ENCODE measurements at regions not wholly inside any gene's neighbourhood (a gene's known extent, or its start where the extent isn't known, plus 50 kb on each side); places are given as distances from the start of the nearest gene placed in this dataset.

DNA sequence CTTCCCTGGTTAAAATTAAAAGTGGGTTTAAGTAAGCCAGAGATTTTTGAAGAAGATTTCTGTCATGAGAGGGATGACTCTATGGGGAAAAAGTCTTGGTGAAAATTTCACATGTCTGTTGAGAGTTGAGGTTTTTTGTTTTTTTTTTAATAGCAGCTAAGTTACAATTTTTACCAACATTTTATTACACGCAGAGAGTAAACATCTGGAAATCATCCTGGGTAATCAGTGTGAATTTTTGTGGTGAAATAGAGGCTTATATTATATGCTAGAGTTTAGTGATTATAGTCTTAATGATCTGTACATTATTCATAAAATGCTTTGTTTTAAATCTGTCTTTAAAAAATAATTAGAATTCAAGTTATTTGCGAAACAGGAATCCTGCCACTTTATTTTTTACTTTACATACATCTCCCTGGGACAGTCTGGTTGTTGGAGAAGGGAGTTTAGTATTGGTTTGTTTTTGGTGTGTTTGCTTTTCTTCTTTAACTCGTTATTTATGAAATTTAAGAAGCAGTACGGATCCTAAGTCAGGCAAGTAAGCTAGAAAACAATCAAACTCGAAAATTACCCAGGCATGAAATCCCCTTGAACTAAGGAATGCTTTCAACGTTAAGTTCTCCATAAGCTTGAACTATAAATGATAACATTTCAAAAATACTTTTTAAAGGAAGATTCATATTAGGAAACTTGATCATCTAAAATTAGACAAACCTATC is 143.4 kb upstream of the TSC22D2 start:
- no peak for DNase-seq

DNA sequence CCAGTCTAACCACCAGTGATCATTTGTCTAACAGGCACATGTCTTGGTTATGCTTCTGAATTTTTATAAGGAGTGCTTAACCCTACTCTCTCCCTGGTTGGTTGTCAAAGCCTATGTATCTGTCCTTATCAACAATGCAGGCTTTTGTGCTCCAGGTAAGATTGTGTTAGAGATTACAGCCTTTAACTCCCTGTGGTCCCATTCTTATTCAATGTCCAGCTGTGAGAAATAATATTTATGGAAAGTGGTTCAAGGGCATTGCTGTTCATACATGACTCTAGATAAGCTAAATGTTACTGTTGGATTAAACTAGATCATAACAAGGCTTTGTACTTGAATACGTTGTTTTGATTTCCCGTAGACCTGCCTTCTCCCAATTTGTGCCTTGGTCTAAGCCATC is 146.1 kb upstream of the TSC22D2 start:
- DNase-seq, result no peak

DNA sequence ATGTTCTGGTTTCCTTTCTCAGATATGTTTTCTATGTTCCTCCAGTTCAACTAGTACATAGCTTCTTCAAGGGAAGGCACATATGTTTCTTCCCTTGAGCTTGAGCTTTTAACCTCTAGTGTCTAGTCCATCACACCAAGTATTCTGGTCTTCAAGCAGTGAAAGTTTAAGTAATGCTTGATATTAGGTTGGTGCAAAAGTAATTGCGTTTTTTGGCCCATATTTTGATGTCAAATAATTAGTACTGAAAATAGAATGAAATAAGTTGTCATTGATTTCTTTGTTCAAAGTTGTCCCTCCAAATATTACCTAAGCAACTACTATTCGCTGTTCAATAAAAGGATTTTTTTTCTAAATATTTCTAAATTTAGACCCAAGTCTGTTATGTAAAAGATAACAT is 146.7 kb upstream of the TSC22D2 start:
- DNase-seq, result no peak

DNA sequence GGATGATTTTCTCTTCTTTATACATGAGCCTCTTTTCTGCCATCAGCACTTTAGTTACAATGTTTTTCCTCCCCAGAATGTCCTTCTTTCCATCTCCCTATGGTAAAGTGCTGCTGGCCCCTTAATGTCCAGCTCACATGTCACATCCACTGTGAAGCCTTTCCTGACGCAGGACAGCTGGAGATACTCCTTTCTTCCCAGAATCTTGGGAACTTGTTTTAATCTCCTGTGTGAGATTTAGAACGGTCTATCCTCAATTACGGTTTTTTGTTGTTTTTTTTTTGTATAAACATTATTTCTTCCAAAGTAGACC is 147.7 kb upstream of the TSC22D2 start:
- DNase-seq, result no peak

DNA sequence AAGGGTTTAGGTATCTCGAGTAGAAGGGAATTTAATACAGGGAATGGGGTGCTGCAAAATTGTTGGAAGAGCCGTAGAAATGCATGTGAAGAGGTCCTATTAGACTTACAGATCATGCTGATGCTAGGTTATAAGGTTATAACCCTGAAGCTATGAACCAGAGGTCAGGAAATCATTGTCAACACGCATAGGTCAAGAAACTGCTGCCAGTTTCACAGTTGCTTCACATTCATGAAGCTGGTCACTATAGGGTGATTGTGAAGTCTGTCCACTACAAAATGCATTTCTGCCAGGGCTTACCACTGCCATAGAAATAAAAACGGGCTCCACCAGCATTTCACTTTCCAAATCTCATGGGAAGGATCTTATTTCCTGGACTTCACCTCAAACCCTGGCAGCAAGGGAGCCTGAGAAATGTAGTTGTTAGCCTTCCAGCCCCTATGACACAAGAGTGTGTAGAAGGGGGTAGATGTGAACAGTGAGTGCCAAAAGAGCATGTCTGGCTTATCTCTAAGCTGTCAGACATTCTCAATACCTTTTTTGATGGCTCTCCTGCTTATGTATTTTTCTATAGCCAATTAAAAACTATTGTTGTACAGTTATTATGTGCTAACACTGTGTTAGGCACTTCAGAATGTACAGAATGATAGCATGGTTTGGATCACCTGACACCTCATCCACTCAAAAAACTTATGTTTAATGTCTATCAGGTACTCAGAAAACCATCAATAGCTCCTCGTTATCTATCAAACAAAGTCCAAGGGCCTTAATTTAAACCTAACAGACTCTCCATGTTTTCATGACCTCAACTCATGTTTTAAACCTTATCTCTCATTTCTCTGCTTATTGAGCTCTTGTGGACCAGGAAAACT is 148.3 kb upstream of the TSC22D2 start:
- no peak for DNase-seq

DNA sequence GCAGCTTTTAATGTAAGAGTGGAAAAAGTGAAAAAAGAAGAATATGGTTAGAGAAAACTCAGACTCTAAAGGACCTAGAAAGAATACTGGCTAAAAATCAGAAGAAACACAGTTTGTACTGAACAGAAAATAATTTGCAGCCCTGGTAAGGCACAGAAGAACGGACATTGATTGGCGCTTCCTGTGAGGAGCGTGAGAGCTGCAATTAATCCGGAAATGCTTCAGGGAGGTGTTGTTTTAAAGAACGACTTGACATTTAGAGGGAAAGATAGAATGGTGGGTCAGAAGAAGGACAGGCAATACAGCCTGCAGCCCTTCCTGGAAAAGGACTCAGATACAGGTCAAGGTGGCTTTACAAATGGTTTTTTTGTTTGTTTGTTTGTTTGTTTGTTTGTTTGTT is 151.3 kb upstream of the TSC22D2 start:
- DNase-seq, result no peak

DNA sequence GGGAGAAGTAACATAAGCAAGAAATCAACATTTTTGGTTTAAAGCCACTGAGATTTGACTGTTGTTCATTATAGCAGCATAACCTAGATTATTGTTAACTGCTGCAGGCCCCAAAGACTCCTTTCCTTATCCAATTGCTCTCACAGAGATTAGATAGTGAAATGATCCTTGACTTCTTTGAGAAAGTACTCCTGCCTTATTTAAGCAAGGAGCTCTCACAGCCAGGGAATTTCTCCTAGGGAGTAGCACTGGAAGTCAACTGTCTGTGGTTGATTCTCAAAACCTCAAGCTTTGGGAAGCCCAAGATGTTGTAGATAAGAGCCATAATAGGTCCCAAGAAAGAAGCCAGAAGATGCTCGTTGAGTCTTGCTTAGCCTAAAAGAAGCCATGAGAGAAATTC is 151.8 kb upstream of the TSC22D2 start:
- no peak for DNase-seq

DNA sequence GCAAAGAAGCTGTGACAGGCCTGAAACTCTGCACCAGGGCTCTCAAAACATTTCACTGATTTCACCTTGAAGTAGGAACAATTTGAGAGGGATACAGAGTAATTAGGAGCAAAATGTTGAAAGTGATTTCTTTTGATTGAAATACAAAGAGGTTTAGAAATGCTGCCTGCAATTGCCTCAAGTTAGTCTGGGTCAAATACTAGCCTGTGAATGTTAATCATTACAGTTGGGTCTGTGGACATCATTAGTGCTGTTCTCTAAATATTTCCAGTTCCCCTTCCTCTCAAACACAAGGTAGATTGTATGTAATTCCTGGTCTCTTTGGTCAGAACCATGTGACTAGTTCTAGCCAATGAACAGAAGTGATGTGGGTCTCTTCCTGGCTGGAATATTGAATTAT is 152.3 kb upstream of the TSC22D2 start:
- DNase-seq, result no peak

DNA sequence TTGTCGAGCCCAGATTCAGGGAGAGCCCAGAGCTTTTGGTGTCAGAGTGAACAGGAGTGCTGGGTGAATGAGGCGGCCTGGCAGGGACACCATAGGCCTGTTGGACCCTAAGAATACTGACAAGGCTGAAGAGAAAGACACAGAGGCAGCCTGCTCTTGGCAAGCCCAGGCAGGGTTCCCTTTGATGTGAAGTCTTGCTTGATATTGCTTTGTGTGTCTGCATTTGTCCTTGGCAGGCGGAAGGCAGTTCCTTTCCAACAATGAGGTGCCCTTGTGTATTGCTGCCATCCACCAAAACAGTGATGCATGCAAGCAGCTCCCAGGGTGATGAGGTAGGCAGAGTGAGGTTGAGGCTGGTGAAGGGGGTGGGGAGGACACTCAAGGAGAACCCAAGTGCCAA is 152.7 kb upstream of the TSC22D2 start:
- no peak for DNase-seq

DNA sequence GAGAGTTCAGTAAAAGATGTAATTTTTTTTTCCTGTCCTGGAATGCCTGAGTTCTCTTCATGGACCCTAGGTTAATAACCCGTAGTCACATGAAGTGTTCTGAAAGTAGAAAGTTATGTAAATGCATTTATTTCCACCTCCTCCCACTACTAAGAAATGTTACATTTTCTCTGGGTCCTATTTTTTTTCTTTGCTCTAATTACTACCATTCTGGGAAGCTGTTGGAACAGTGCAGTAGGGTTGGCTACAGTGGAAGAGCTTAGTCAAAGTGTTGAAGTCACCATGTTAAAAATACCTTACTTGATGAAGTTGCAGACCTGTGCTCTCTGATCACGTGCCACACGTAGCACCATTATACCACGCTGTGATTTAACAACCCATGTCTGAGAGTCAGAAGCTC is 153.8 kb upstream of the TSC22D2 start:
- DNase-seq, result no peak

DNA sequence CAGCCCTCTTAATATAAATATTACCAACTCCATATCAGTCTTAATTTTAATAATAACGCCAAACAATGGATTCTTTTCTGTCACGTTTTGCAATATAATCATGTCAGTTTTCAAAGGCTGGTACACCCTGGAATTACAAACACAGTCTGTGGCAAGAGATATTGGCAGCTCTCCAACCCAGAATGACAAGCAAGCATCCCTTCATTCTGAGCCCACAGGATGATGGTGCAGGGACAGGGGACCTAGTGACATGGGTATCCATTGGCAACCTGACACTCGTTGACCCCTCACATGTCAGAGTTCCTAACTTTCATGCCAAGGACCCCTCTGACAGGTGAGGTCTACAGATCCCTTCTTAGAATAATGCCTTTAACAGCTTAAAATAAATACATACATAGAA is 154.5 kb upstream of the TSC22D2 start:
- DNase-seq, result no peak

DNA sequence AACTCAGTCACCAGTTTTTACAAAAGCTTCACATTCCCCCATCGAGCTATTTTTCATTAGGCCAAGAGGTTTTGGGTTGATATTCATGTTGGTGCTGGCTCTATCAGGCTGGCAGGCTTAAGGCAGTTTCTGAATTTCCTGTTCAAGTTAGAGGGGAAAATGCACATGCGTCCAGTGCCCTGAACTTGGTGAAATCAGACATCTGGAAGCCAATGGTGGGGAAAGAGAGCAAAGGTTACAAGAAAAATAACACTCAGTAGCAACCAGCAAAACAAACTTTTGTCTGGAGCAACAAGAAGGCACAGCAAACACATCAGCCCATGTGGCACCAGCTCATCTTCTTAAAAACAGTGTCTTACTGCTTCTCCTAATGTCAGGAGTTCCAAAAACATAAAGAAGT is 155.6 kb upstream of the TSC22D2 start:
- DNase-seq, result no peak

DNA sequence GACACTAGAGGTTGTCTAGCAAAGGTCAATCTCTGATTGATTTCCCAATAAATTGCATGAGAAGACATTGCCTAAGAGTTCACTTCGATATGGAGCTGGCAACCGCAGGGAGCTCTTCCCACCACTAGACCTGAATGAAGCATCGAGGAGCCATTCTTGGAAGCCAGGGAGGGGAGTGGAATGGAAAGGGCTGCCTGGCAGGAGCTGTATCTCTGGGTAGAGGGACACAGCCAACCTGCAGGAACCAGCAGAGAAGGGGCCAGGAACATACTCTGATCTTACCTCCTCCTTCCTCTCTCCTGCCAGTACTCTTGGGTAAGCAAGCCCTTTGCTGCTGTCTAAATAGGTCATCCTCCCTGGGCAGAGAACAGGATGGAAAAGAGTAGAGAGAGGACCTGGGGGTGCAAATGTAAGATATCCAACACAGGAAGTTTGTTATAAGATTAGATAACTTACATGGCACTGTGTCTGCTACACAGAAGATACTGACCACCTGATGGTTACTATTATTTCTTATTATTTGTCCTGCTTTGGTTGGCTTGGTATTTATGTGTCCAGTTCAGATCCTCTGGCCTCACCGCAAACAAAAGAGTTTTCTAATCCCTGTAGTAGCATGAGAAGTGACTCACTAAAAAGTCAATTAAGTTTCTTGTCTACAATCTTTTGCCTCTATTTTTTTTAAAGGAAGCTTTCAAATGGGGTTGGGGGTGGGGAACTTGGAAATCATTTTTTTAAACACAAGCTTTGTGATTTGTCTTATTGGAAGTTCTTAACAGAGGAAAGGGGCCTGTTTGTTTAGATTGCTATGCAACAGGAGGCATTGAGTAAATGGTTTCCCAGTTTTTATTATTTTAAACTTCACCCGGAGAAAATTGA is 156.7 kb upstream of the TSC22D2 start:
- DNase-seq, result no peak

DNA sequence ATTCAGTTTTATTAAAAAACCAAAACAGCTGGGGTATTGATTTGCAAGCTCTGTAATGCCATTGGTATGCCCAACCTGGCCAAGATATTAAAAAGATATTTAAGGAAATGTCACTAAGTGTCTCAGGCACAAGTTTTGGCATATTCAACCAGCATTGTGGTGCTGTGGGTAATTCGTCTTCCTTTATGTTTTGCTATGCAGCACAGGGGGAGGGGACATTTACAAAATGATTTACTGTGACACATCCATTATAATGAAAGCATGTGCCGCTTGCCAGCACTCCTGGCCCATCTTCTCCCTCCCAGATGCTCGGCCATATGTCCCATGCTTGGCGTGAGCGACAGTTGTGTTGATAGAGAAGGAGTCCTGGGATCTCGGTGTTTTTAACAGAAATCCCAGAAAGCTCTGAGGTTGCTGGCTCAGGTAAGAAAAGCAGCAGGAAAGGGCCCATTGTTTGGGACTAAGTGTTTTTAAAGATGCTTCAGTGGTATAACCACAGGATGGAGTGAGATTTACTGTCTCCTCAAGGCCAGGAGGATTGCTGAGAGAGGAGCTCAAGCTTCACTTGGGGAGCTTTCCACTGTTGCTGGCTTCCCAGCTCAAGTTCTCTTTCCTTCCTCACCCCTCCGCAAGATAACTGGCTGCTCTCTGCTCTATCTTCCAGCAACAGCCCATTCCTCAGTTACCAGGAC is 158.2 kb upstream of the TSC22D2 start:
- DNase-seq, result no peak

DNA sequence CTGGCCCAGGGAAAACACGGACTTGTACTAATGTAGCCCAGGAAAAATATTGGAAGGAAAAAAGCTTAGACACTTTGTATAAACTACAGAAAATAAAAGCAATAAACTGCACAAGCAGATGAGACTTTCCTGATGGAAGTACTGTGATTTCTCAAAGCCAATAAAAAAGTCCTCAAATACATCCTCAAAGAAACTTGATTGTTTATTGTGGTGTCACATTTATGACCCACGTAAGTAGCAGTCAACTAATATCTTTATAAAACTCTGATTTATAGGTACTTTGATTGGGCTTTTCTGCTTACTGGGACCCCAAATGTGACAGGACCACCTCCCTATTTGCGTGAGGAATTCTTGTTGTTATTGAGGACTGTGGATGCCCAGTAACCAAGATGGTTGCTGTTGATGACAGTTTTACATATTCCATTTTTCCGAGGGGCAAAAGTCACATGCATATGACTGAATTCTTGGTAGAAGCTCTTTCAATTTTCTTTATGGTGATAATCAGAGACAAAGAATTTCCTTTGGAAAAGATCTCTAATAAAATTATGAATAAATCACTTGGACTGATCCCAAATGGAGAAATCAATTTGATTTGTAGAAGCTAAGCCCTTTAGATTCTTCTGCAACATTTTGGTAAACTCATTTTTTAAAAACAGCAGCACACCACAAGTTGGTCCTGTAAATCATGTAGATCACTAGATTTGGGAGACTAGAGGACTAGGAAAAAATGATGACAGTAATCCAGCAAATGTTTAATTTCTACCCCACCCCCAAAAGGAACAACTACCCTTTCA is 159.0 kb upstream of the TSC22D2 start:
- no peak for DNase-seq

DNA sequence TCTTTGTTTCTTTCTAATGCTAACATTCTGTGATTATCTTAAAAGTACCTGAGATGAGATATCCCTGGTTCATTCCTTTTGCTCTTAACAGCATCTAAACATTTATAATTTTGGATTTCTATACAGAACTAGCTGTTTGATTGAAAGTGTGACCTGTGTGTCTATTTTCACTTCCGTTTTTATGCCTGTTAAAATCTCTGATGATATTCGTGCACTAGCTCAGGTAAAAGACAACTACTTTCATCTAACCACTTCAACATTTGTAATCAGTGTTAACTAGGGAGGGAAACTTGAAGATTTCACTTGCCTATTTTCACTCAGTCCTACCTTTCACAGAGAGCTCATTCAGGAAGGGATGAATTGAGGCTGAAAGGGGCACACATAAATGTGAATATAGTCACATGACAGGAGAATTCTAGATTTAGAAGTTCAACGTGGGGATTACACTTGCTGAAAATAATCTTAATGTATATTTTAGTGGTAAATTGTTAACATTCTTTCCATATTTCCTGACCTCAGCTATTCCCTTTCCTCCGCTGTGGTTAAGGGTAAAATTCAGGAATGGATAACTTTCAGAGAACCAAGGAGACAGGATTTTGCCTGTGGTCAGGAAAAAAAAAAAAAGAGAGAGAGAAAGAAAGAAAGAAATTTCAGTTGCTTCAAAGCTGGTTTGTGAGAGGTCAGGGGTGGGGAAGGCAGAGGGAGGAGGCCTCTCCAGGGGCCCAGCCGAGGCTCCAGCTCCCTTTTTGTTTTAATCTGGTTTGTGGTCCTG is 159.8 kb upstream of the TSC22D2 start:
- DNase-seq, result no peak

DNA sequence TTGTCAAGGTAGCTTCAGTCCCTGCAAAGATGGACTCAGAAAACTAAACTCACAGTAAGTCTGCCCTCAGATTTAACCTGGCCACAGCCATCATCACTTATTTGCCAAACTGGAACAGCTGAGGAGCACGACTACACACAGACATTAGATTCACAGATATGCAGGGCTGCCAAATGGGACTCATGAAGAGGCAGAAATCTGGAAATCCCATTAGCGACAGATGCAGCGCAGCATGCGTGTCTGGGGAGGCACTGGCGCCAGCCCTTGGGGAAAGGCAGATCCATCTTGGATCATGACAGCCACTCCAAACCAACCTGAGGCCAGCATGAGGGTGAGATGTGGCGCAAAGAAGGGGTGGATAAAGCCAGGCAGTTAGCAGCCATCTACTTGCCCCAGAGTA is 160.7 kb upstream of the TSC22D2 start:
- no peak for DNase-seq

DNA sequence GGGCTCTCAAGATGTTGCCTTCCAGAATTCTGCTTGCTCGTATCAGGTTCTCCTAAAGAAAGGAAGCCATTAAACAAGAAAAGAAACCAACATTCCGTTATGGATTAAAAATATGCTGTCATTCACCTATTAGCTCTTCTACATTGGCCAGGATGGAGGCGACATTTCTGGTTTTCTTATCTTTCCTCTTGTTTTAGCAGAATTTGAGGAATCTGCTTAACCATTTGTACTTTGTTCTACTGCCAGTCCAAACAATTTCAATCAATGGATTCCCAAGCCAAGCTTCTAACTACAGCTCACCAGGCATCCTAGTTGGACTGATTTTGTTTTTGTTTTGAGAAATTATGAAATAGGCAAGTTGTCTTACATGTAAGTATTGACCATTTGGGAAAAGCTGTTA is 164.6 kb upstream of the TSC22D2 start:
- DNase-seq, result no peak

DNA sequence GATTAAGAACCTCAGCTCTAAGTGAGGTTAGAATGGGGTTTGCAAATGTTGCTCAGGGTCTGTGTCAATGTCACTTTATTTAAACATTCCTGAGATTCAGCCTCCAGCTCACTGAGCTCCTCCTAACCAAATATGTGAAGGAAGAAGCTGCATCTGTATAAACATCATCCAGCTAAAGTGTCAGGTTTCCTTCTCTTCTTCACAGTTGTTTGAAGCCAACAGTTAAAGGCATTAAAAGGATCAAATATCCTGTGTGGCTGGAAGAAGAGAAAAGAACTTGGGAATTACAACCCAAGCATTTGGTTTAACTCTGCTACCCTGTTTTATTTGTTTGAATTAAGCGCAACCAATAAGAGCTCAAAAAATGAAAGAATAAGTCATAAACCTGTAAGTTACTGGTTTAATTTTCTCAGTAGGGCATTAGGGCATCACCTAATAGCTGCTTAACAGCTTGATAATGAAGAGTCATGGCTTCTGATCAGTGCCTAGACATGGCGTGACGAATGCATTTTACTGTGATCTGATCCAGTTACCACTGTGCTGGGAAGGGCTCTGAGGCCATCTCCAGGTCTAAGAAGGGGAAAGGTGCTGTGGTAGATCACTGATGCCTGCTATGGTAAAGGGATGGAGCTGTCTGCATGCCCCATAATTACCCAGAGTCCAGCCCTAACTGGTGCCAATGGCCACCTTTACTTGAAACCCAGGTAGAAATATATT is 165.7 kb upstream of the TSC22D2 start:
- no peak for DNase-seq

DNA sequence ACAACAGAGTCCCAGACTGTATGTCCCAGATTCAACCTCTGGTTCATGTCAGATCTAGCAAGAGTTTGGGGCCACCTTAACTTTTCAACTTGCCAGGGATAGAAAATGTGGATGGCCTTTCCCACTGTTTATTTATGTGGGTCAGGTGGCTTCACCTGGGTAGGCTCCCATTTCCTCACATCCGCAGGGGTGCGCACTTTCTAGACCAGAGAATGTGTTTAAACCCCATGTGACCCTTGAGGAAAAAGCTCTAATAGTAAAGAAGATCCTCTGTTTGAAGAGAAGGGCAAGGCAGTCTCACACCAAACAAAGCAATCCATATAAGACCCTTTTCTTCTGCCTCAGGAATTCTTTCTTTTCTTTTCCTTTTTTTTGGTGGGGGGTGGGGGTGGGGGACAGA is 167.2 kb upstream of the TSC22D2 start:
- no peak for DNase-seq

DNA sequence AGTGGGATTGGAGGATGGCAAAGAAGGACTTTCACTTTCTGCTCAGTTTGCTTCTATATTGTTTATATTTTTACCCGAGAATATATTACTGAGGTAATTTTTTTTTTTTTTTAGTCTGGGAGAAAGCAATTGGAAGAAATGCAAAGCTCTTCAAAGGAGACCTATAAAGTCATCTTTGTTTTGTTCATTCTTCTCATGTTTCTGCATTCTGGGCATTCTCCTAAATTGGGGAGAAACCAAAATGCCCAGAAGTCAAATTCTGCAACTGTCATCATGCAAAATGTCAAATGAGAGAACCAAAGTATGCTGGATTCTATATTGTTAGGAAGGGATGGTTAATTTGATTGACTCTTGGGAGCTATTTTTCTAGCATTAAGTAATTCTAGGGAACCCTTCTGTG is 168.3 kb upstream of the TSC22D2 start:
- DNase-seq, result no peak

All from T-helper 9 cell (primary cell).